ENCODE measurements at regions not wholly inside any gene's neighbourhood (a gene's known extent, or its start where the extent isn't known, plus 50 kb on each side); places are given as distances from the start of the nearest gene placed in this dataset.

GRCh38 chr4:125944966-125945365, 630.2 kb downstream of the FAT4 start:
- Histone ChIP-seq H3K4me1 (ENCODE audit: control insufficient read depth, insufficient read depth, low read length) (no peaks in the 10 kb centered on the region), H3K9ac (ENCODE audit: low read length) (no peak overlapping the region), H3K36me3 (ENCODE audit: control insufficient read depth, insufficient read depth, low read length, severe bottlenecking) (no peaks in the 10 kb centered on the region), H3K27me3 (replicated peaks; ENCODE audit: control insufficient read depth, insufficient read depth, low read length) (no peaks in the 10 kb centered on the region), H3K4me3 (ENCODE audit: low read length) (no peak overlapping the region), H3K9me3 (ENCODE audit: control insufficient read depth, low read length) (no peaks in the 10 kb centered on the region)
- no peak for DNase-seq (ENCODE audit: low read depth)

GRCh38 chr4:125948021-125948420, 633.3 kb downstream of the FAT4 start:
- no peak overlapping the region for H3K9ac ChIP-seq (ENCODE audit: low read length)
- H3K4me3 ChIP-seq (ENCODE audit: low read length): no peak overlapping the region
- DNase-seq (ENCODE audit: low read depth): no peak
- no peaks in the 10 kb centered on the region for H3K36me3 ChIP-seq (ENCODE audit: control insufficient read depth, insufficient read depth, low read length, severe bottlenecking)
- no peaks in the 10 kb centered on the region for H3K9me3 ChIP-seq (ENCODE audit: control insufficient read depth, low read length)
- peaks cover 13% of the 10 kb centered on the region for H3K4me1 ChIP-seq (ENCODE audit: control insufficient read depth, insufficient read depth, low read length)
- no peaks in the 10 kb centered on the region for H3K27me3 ChIP-seq (replicated peaks; ENCODE audit: control insufficient read depth, insufficient read depth, low read length)

- Histone ChIP-seq H3K9ac (ENCODE audit: low read length) (no peak overlapping the region), H3K4me3 (ENCODE audit: low read length) (no peak overlapping the region)
Measured at GRCh38 chr4:125951261-125951887, 636.6 kb downstream of the FAT4 start.

GRCh38 chr4:125952631-125953030, 637.9 kb downstream of the FAT4 start:
- H3K27me3 ChIP-seq (replicated peaks; ENCODE audit: control insufficient read depth, insufficient read depth, low read length): no peaks in the 10 kb centered on the region
- peaks cover 13% of the 10 kb centered on the region for H3K4me1 ChIP-seq (ENCODE audit: control insufficient read depth, insufficient read depth, low read length)
- DNase-seq (ENCODE audit: low read depth): no peak
- no peak overlapping the region for H3K4me3 ChIP-seq (ENCODE audit: low read length)
- no peaks in the 10 kb centered on the region for H3K36me3 ChIP-seq (ENCODE audit: control insufficient read depth, insufficient read depth, low read length, severe bottlenecking)
- H3K9me3 ChIP-seq (ENCODE audit: control insufficient read depth, low read length): no peaks in the 10 kb centered on the region
- no peak overlapping the region for H3K9ac ChIP-seq (ENCODE audit: low read length)

More at GRCh38 chr4:125951261-125951887, 636.6 kb downstream of the FAT4 start:
- Histone ChIP-seq H3K36me3 (ENCODE audit: control insufficient read depth, insufficient read depth, low read length, severe bottlenecking) (no peaks in the 10 kb centered on the region), H3K27me3 (replicated peaks; ENCODE audit: control insufficient read depth, insufficient read depth, low read length) (no peaks in the 10 kb centered on the region), H3K4me1 (ENCODE audit: control insufficient read depth, insufficient read depth, low read length) (peaks cover 13% of the 10 kb centered on the region), H3K9me3 (ENCODE audit: control insufficient read depth, low read length) (no peaks in the 10 kb centered on the region)
- DNase-seq (ENCODE audit: low read depth): peak; percentile 89

- DNase-seq (ENCODE audit: low read depth): peak; percentile 19
Measured at GRCh38 chr4:125956276-125956675, 641.5 kb downstream of the FAT4 start.

GRCh38 chr4:125958519-125958918, 643.8 kb downstream of the FAT4 start:
- Histone ChIP-seq H3K4me1 (ENCODE audit: control insufficient read depth, insufficient read depth, low read length) (no peaks in the 10 kb centered on the region), H3K9me3 (ENCODE audit: control insufficient read depth, low read length) (no peaks in the 10 kb centered on the region), H3K27me3 (replicated peaks; ENCODE audit: control insufficient read depth, insufficient read depth, low read length) (no peaks in the 10 kb centered on the region), H3K9ac (ENCODE audit: low read length) (no peak overlapping the region), H3K36me3 (ENCODE audit: control insufficient read depth, insufficient read depth, low read length, severe bottlenecking) (no peaks in the 10 kb centered on the region), H3K4me3 (ENCODE audit: low read length) (no peak overlapping the region)
- DNase-seq (ENCODE audit: low read depth): no peak

More at GRCh38 chr4:125956276-125956675, 641.5 kb downstream of the FAT4 start:
- Histone ChIP-seq H3K36me3 (ENCODE audit: control insufficient read depth, insufficient read depth, low read length, severe bottlenecking) (no peaks in the 10 kb centered on the region), H3K27me3 (replicated peaks; ENCODE audit: control insufficient read depth, insufficient read depth, low read length) (no peaks in the 10 kb centered on the region), H3K4me1 (ENCODE audit: control insufficient read depth, insufficient read depth, low read length) (peaks cover 10% of the 10 kb centered on the region), H3K9me3 (ENCODE audit: control insufficient read depth, low read length) (no peaks in the 10 kb centered on the region), H3K9ac (ENCODE audit: low read length) (no peak overlapping the region), H3K4me3 (ENCODE audit: low read length) (no peak overlapping the region)

GRCh38 chr4:125961626-125962025, 646.9 kb downstream of the FAT4 start:
- H3K9ac ChIP-seq (ENCODE audit: low read length): no peak overlapping the region
- H3K27me3 ChIP-seq (replicated peaks; ENCODE audit: control insufficient read depth, insufficient read depth, low read length): no peaks in the 10 kb centered on the region
- H3K4me1 ChIP-seq (ENCODE audit: control insufficient read depth, insufficient read depth, low read length): no peaks in the 10 kb centered on the region
- no peak overlapping the region for H3K4me3 ChIP-seq (ENCODE audit: low read length)
- DNase-seq (ENCODE audit: low read depth): no peak
- no peaks in the 10 kb centered on the region for H3K36me3 ChIP-seq (ENCODE audit: control insufficient read depth, insufficient read depth, low read length, severe bottlenecking)
- no peaks in the 10 kb centered on the region for H3K9me3 ChIP-seq (ENCODE audit: control insufficient read depth, low read length)

GRCh38 chr4:125975861-125976397, 661.2 kb downstream of the FAT4 start:
- no peak for DNase-seq (ENCODE audit: low read depth)
- no peak overlapping the region for H3K4me3 ChIP-seq (ENCODE audit: low read length)
- no peaks in the 10 kb centered on the region for H3K4me1 ChIP-seq (ENCODE audit: control insufficient read depth, insufficient read depth, low read length)
- no peaks in the 10 kb centered on the region for H3K36me3 ChIP-seq (ENCODE audit: control insufficient read depth, insufficient read depth, low read length, severe bottlenecking)
- H3K9me3 ChIP-seq (ENCODE audit: control insufficient read depth, low read length): no peaks in the 10 kb centered on the region
- no peak overlapping the region for H3K9ac ChIP-seq (ENCODE audit: low read length)
- no peaks in the 10 kb centered on the region for H3K27me3 ChIP-seq (replicated peaks; ENCODE audit: control insufficient read depth, insufficient read depth, low read length)

- no peaks in the 10 kb centered on the region for H3K4me1 ChIP-seq (ENCODE audit: control insufficient read depth, insufficient read depth, low read length)
- H3K4me3 ChIP-seq (ENCODE audit: low read length): no peak overlapping the region
- H3K9ac ChIP-seq (ENCODE audit: low read length): no peak overlapping the region
- DNase-seq (ENCODE audit: low read depth): no peak
- no peaks in the 10 kb centered on the region for H3K9me3 ChIP-seq (ENCODE audit: control insufficient read depth, low read length)
- no peaks in the 10 kb centered on the region for H3K36me3 ChIP-seq (ENCODE audit: control insufficient read depth, insufficient read depth, low read length, severe bottlenecking)
- H3K27me3 ChIP-seq (replicated peaks; ENCODE audit: control insufficient read depth, insufficient read depth, low read length): no peaks in the 10 kb centered on the region
Measured at GRCh38 chr4:125979950-125980349, 665.2 kb downstream of the FAT4 start.

- Histone ChIP-seq H3K4me1 (ENCODE audit: control insufficient read depth, insufficient read depth, low read length) (no peaks in the 10 kb centered on the region), H3K27me3 (replicated peaks; ENCODE audit: control insufficient read depth, insufficient read depth, low read length) (no peaks in the 10 kb centered on the region), H3K36me3 (ENCODE audit: control insufficient read depth, insufficient read depth, low read length, severe bottlenecking) (no peaks in the 10 kb centered on the region), H3K9me3 (ENCODE audit: control insufficient read depth, low read length) (no peaks in the 10 kb centered on the region), H3K9ac (ENCODE audit: low read length) (no peak overlapping the region), H3K4me3 (ENCODE audit: low read length) (no peak overlapping the region)
- DNase-seq (ENCODE audit: low read depth): no peak
Measured at GRCh38 chr4:125983168-125983567, 668.4 kb downstream of the FAT4 start.

- Histone ChIP-seq H3K4me1 (ENCODE audit: control insufficient read depth, insufficient read depth, low read length) (no peaks in the 10 kb centered on the region), H3K9me3 (ENCODE audit: control insufficient read depth, low read length) (no peaks in the 10 kb centered on the region), H3K4me3 (ENCODE audit: low read length) (no peak overlapping the region), H3K27me3 (replicated peaks; ENCODE audit: control insufficient read depth, insufficient read depth, low read length) (no peaks in the 10 kb centered on the region), H3K36me3 (ENCODE audit: control insufficient read depth, insufficient read depth, low read length, severe bottlenecking) (no peaks in the 10 kb centered on the region), H3K9ac (ENCODE audit: low read length) (no peak overlapping the region)
- DNase-seq (ENCODE audit: low read depth): no peak
Measured at GRCh38 chr4:125985856-125986255, 671.1 kb downstream of the FAT4 start.

- no peak for DNase-seq (ENCODE audit: low read depth)
- Histone ChIP-seq H3K4me3 (ENCODE audit: low read length) (no peak overlapping the region), H3K9ac (ENCODE audit: low read length) (no peak overlapping the region), H3K27me3 (replicated peaks; ENCODE audit: control insufficient read depth, insufficient read depth, low read length) (no peaks in the 10 kb centered on the region), H3K4me1 (ENCODE audit: control insufficient read depth, insufficient read depth, low read length) (no peaks in the 10 kb centered on the region), H3K36me3 (ENCODE audit: control insufficient read depth, insufficient read depth, low read length, severe bottlenecking) (no peaks in the 10 kb centered on the region), H3K9me3 (ENCODE audit: control insufficient read depth, low read length) (no peaks in the 10 kb centered on the region)
Measured at GRCh38 chr4:125986307-125986706, 671.6 kb downstream of the FAT4 start.

All from adipocyte (in vitro differentiated cells).